SU-DHL-6 (cell line): ENCODE measurements at regions not wholly inside any gene's neighbourhood (a gene's known extent, or its start where the extent isn't known, plus 50 kb on each side); places are given as distances from the start of the nearest gene placed in this dataset.

Experiments
- H2AFZ ChIP-seq: fragments of 200-600 bp; sonication (generic); 2 replicates; pipeline ENCODE4 v1.6.1; 2014; ENCODE audit warnings: low read depth, mild to moderate bottlenecking, moderate library complexity, mixed read lengths, antibody characterized with exemption, low read length; ENCODE audit not compliant: severe bottlenecking
- H3F3A ChIP-seq: fragments of 200-600 bp; shearing (Covaris generic); 2 replicates; pipeline ENCODE4 v1.6.0; 2016; ENCODE audit warnings: antibody characterized with exemption, mild to moderate bottlenecking; ENCODE audit not compliant: insufficient read depth
- H3K27ac ChIP-seq: fragments of 200-600 bp; sonication (generic); 2 replicates; pipeline ENCODE4 v1.5.1; 2016; ENCODE audit warnings: low read depth, mild to moderate bottlenecking, low read length, moderate library complexity, mixed read lengths
- H3K27me3 ChIP-seq: fragments of 200-600 bp; sonication (generic), shearing (Covaris generic); 2 replicates; pipeline ENCODE4 v1.6.0; 2014; ENCODE audit warnings: mild to moderate bottlenecking, low read length
- H3K36me3 ChIP-seq: fragments of 200-600 bp; sonication (generic); 2 replicates; pipeline ENCODE4 v1.6.1; 2014; ENCODE audit warnings: mild to moderate bottlenecking, low read length, mixed read lengths
- H3K4me2 ChIP-seq: fragments of 300-600, 200-600 bp; shearing (Covaris generic), sonication (generic); 2 replicates; pipeline ENCODE4 v1.6.0; 2014; ENCODE audit warnings: low read length, low read depth, mild to moderate bottlenecking; ENCODE audit not compliant: poor library complexity, severe bottlenecking
- H3K4me3 ChIP-seq: fragments of 200-600 bp; sonication (generic); 2 replicates; pipeline ENCODE4 v1.5.1; 2014; ENCODE audit warnings: antibody characterized with exemption, low read length, mild to moderate bottlenecking, mixed read lengths; ENCODE audit not compliant: insufficient read depth, poor library complexity, severe bottlenecking
- H3K79me2 ChIP-seq: fragments of 200-600 bp; sonication (generic); 2 replicates; pipeline ENCODE4 v1.6.1; 2014; ENCODE audit warnings: mild to moderate bottlenecking, low read length, moderate library complexity; ENCODE audit not compliant: insufficient read depth
- H3K9ac ChIP-seq: fragments of 200-600 bp; sonication (generic); 2 replicates; pipeline ENCODE4 v1.7.0; 2014; ENCODE audit warnings: mild to moderate bottlenecking, low read length
- H3K9me2 ChIP-seq: fragments of 200-600 bp; sonication (generic); replicated peaks from 2 replicates; pipeline ENCODE4 v1.6.1; 2014; ENCODE audit warnings: low read length; ENCODE audit not compliant: insufficient read depth
- H3K9me3 ChIP-seq: fragments of 200-600 bp; sonication (generic); 2 replicates; pipeline ENCODE4 v1.6.1; 2014; ENCODE audit warnings: low read length, mixed read lengths; ENCODE audit not compliant: insufficient read depth
- H4K20me1 ChIP-seq: fragments of 200-600 bp; sonication (generic); 2 replicates; pipeline ENCODE4 v1.6.1; 2014; ENCODE audit warnings: low read depth, mild to moderate bottlenecking, antibody characterized with exemption, low read length, moderate library complexity, mixed read lengths
- CTCF ChIP-seq: fragments of 200-600 bp; sonication (generic); IDR thresholded peaks from one replicate; pipeline ENCODE4 v1.5.1; 2017; ENCODE audit warnings: antibody characterized with exemption, mild to moderate bottlenecking, low read length, moderate library complexity; ENCODE audit not compliant: insufficient read depth, poor library complexity, severe bottlenecking
- EZH2phosphoT487 ChIP-seq: fragments of 200-600 bp; sonication (generic), shearing (Covaris generic); conservative IDR thresholded peaks from 2 replicates; pipeline ENCODE4 v1.6.1; 2018; ENCODE audit warnings: mild to moderate bottlenecking, antibody characterized with exemption, low read length, moderate library complexity, mixed read lengths

GRCh38 chr1:221469476-221469875 is 272.4 kb downstream of the DUSP10 start:
- Histone ChIP-seq H3K27ac (no peak overlapping the region), H3K79me2 (no peaks in the 10 kb centered on the region), H3K36me3 (no peaks in the 10 kb centered on the region), H2AFZ (no peak overlapping the region), H3K9ac (no peak overlapping the region), H3K4me3 (no peak overlapping the region), H3K4me2 (no peak overlapping the region), H3F3A (no peaks in the 10 kb centered on the region), H3K27me3 (no peaks in the 10 kb centered on the region; the same call in 1 of the 2 replicates), H3K9me3 (no peaks in the 10 kb centered on the region), H4K20me1 (no peaks in the 10 kb centered on the region), H3K9me2 (no peaks in the 10 kb centered on the region)
- TF ChIP-seq EZH2phosphoT487 (no peak), CTCF (no peak)

GRCh38 chr1:221470000-221470698 is 271.7 kb downstream of the DUSP10 start:
- H3K9ac ChIP-seq = no peak overlapping the region
- no peak overlapping the region for H3K4me2 ChIP-seq
- TF ChIP-seq EZH2phosphoT487 (no peak), CTCF (no peak)
- H3K4me3 ChIP-seq = no peak overlapping the region
- no peaks in the 10 kb centered on the region for H3K36me3 ChIP-seq
- H3K9me2 ChIP-seq = no peaks in the 10 kb centered on the region
- no peaks in the 10 kb centered on the region for H3K9me3 ChIP-seq
- no peaks in the 10 kb centered on the region for H3F3A ChIP-seq
- H3K27ac ChIP-seq = no peak overlapping the region
- no peaks in the 10 kb centered on the region; the same call in 1 of the 2 replicates for H3K27me3 ChIP-seq
- no peaks in the 10 kb centered on the region for H3K79me2 ChIP-seq
- H4K20me1 ChIP-seq = no peaks in the 10 kb centered on the region
- no peak overlapping the region for H2AFZ ChIP-seq

GRCh38 chr1:221473411-221473810 is 268.5 kb downstream of the DUSP10 start:
- Histone ChIP-seq H3K79me2 (no peaks in the 10 kb centered on the region), H3K4me3 (no peak overlapping the region), H3K36me3 (no peaks in the 10 kb centered on the region), H3K9me2 (no peaks in the 10 kb centered on the region), H4K20me1 (no peaks in the 10 kb centered on the region), H3K9me3 (no peaks in the 10 kb centered on the region), H3K4me2 (no peak overlapping the region), H3F3A (no peaks in the 10 kb centered on the region), H3K27ac (no peak overlapping the region), H2AFZ (no peak overlapping the region), H3K27me3 (no peaks in the 10 kb centered on the region; the same call in 1 of the 2 replicates), H3K9ac (no peak overlapping the region)
- TF ChIP-seq EZH2phosphoT487 = no peak
- no peak for TF ChIP-seq CTCF
